T-helper 1 cell treated with Interleukin-12 subunit alpha and Interleukin-12 subunit beta and Interleukin-4 antibody, amounts not matched to agents 30 μg/mL and 1 μg/mL, for 36 hours (primary cell): ENCODE measurements at regions not wholly inside any gene's neighbourhood (a gene's known extent, or its start where the extent isn't known, plus 50 kb on each side); places are given as distances from the start of the nearest gene placed in this dataset.

Experiments
- H3K27ac Mint-ChIP-seq: one replicate; pipeline ENCODE4 v1.8.0; 2021; ENCODE audit warnings: mild to moderate bottlenecking, mixed read lengths
- H3K27me3 Mint-ChIP-seq: one replicate; pipeline ENCODE4 v1.8.0; 2021; ENCODE audit warnings: low read depth, mixed read lengths
- H3K36me3 Mint-ChIP-seq: one replicate; pipeline ENCODE4 v1.8.0; 2021; ENCODE audit warnings: low read depth, mixed read lengths
- H3K4me1 Mint-ChIP-seq: one replicate; pipeline ENCODE4 v1.8.0; 2021; ENCODE audit warnings: low read depth, mixed read lengths
- H3K4me3 Mint-ChIP-seq: one replicate; pipeline ENCODE4 v1.8.0; 2021; ENCODE audit warnings: mild to moderate bottlenecking, moderate library complexity, mixed read lengths
- H3K9me3 Mint-ChIP-seq: one replicate; pipeline ENCODE4 v1.8.0; 2021; ENCODE audit warnings: mixed read lengths

DNA sequence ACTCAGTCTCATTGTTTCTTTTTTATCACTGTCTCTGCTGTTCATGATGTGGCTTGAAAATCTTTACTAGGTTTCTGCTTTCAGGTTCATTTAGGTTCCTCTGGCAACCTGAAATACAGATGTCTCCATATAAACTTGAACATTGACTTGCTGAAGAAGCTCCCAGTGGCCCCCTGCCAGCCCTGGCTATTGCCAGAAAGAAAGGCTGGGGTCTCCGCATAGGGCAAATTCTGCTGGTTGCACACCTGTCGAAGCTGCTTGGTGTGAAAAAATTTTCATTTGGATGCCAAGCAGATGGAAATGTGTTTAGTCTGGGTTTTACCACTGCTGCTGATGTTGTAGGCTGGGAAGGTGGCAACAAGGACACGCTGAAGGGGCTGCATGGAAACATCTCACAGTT, 826.7 kb upstream of the GHITM start:
- H3K36me3 Mint-ChIP-seq: no peaks in the 10 kb centered on the region
- H3K27ac Mint-ChIP-seq: no peak overlapping the region
- H3K9me3 Mint-ChIP-seq: peaks cover 10% of the 10 kb centered on the region
- no peaks in the 10 kb centered on the region for H3K4me1 Mint-ChIP-seq
- H3K4me3 Mint-ChIP-seq: no peak overlapping the region
- H3K27me3 Mint-ChIP-seq: no peaks in the 10 kb centered on the region

DNA sequence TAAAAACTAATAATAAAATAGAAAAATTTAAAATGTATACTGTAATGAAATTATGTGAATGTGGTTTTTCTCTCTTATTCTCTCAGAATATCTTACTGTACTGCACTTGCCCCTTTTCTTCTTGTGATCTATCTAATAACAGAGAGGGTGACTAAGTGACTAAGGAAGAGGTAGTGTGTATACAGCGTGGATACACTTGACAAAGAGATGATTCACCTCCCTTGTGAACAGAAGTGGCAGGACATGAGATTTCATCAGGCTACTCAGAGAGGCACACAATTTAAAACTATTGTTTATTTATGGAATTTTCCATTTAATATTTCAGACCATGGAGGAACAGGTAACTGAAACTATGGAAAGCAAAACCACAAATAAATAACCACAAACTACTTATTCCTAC, 806.6 kb upstream of the GHITM start:
- Mint-ChIP-seq H3K27ac (no peak overlapping the region), H3K9me3 (no peaks in the 10 kb centered on the region), H3K27me3 (no peaks in the 10 kb centered on the region), H3K4me3 (no peak overlapping the region), H3K4me1 (no peaks in the 10 kb centered on the region), H3K36me3 (no peaks in the 10 kb centered on the region)

DNA sequence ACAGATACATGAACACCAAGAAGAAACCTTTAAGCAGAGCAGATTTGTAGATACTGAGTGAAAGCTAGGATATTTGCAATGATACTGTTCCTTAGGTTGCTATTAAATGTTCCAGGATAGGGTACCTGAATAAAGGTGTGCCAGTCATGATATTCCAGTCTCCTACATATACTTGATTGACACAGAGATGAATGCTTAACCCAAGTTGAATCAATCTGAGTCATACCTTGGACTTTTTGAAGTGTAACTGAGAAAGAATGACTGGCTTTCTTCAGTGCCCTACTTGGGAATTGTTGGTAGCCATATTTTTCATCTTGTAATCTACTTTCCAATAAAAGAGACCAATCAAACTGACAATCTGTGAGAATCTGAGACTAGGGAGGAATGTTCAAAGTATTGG, 805.7 kb upstream of the GHITM start:
- no peak overlapping the region for H3K4me3 Mint-ChIP-seq
- H3K4me1 Mint-ChIP-seq: no peaks in the 10 kb centered on the region
- no peaks in the 10 kb centered on the region for H3K36me3 Mint-ChIP-seq
- H3K27ac Mint-ChIP-seq: no peak overlapping the region
- H3K27me3 Mint-ChIP-seq: no peaks in the 10 kb centered on the region
- no peaks in the 10 kb centered on the region for H3K9me3 Mint-ChIP-seq

DNA sequence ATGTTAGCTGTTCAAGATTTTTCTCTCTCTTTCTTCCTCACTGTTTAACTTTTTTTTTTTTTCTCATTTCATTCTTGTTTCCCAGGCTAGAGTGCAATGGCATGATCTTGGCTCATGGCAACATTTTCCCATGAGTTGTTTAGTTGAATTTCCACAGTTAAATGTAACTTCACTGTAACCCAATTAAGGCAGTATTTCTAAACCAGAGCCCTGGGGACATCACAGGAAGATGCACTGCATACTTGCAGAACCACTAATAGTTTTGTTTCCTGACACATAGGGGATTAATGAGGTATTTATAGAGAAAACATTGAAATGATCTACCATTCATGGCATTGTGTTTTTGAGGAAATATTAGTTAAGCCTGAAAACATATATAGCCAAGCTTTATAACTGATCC, 795.6 kb upstream of the GHITM start:
- no peaks in the 10 kb centered on the region for H3K36me3 Mint-ChIP-seq
- no peak overlapping the region for H3K27ac Mint-ChIP-seq
- no peaks in the 10 kb centered on the region for H3K4me1 Mint-ChIP-seq
- H3K4me3 Mint-ChIP-seq: no peak overlapping the region
- H3K9me3 Mint-ChIP-seq: peaks cover 11% of the 10 kb centered on the region
- H3K27me3 Mint-ChIP-seq: no peaks in the 10 kb centered on the region

DNA sequence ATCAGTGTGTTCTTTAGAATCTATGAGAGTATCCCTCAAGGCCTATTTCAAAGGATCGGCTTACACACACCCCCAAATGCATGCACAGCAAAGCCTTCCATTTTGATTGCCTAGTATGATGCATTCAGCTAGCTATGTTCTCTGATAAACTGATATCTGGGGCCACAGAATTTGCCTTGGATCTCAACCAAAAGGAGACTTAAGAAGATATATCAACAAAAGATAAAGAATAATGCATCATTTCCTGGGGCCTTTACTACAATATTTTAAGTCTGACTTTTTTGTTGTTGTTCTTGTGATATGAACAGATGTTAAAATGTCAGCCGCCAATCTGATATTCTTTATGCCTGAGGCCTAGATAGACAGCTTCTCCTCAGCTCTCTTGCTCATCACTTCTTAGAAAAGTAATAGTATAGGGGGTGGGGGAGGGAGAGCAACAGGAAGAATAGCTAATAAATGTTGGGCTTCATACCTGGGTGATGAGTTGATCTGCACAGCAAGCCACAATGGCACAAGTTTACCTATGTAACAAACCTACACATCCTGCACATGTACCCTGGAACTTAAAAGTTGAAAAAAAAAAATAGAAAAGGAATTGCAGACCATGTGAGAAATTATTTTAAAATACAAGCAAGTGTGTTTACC, 792.9 kb upstream of the GHITM start:
- Mint-ChIP-seq H3K4me1 (no peaks in the 10 kb centered on the region), H3K9me3 (peaks cover 8% of the 10 kb centered on the region), H3K4me3 (no peak overlapping the region), H3K36me3 (no peaks in the 10 kb centered on the region), H3K27ac (no peak overlapping the region), H3K27me3 (no peaks in the 10 kb centered on the region)

DNA sequence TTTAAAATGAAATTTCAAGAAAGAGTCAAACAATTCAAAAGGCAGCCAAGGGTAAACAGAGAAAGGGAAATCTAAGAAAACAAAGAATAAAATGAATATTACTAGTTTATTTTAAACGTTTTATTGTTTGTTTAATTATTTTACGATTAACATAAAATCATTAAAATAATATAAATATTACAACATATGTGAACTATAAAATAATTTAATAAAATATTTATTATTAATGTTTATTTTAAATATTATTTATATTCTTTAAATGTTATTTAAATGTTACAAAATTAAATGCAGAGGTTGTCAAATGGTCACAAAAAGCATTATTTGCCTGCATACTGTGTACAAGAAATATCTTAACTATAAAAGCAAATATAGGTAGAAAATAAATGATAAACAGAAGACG, 786.7 kb upstream of the GHITM start:
- no peaks in the 10 kb centered on the region for H3K27me3 Mint-ChIP-seq
- no peak overlapping the region for H3K4me3 Mint-ChIP-seq
- peaks cover 13% of the 10 kb centered on the region for H3K9me3 Mint-ChIP-seq
- no peaks in the 10 kb centered on the region for H3K36me3 Mint-ChIP-seq
- no peak overlapping the region for H3K27ac Mint-ChIP-seq
- H3K4me1 Mint-ChIP-seq: no peaks in the 10 kb centered on the region

DNA sequence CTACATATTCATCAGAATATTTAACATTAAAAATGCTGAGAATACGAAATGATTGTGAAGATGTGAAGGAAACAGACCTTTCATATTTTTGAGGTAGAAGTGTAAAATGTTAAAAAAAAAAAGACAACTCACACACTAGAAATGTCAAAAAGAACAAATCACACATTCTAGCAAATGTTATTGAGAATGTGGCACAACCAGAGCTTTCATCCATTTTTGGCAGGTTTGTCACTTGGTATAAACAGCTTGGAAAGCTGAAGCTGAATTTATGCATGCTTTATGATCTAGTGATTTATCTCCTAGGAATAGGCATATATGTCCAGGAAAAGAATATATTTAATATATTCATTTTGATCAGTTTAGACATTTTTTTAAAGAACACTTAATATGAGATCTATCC, 784.9 kb upstream of the GHITM start:
- no peaks in the 10 kb centered on the region for H3K36me3 Mint-ChIP-seq
- no peaks in the 10 kb centered on the region for H3K27me3 Mint-ChIP-seq
- H3K4me1 Mint-ChIP-seq: no peaks in the 10 kb centered on the region
- peaks cover 12% of the 10 kb centered on the region for H3K9me3 Mint-ChIP-seq
- H3K4me3 Mint-ChIP-seq: no peak overlapping the region
- H3K27ac Mint-ChIP-seq: no peak overlapping the region

DNA sequence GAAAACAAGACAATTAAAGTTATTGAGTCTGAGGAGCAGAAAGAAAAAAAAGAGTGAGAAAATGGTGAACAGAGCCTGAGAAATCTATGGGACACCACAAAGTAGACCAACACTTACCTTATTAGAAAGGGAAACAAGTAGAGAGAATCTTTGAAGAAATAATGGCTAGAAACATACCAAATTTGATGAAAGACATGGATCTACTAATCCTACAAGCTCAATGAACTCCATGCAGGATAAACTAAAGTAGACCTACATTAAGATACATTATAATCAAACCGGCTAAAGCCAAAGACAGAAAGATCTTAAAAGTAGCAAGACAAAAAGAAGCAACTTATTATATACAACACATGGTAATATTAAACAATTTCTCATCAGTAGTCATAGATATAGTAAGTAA, 782.3 kb upstream of the GHITM start:
- Mint-ChIP-seq H3K27me3 (no peaks in the 10 kb centered on the region), H3K4me1 (no peaks in the 10 kb centered on the region), H3K4me3 (no peak overlapping the region), H3K27ac (no peak overlapping the region), H3K36me3 (no peaks in the 10 kb centered on the region), H3K9me3 (peaks cover 12% of the 10 kb centered on the region)

DNA sequence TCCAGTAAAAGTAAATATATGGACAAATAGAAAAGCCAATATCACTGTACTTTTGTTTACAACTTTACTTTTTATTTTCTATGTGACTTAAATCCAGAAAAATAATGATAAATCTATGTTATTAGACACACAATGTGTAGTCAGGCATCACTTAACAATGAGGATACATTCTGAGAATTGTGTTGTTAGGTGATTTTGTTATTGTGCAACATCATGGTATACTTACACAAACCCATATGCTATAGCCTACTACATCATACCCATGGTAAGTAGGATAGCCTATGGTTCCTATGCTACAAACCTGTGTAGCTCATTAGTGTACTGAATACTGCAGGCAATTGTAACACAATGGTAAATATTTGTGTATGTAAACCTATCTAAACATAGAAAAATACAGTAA, 781.7 kb upstream of the GHITM start:
- no peak overlapping the region for H3K4me3 Mint-ChIP-seq
- no peaks in the 10 kb centered on the region for H3K4me1 Mint-ChIP-seq
- H3K9me3 Mint-ChIP-seq: peaks cover 15% of the 10 kb centered on the region
- no peaks in the 10 kb centered on the region for H3K36me3 Mint-ChIP-seq
- H3K27me3 Mint-ChIP-seq: no peaks in the 10 kb centered on the region
- H3K27ac Mint-ChIP-seq: no peak overlapping the region

DNA sequence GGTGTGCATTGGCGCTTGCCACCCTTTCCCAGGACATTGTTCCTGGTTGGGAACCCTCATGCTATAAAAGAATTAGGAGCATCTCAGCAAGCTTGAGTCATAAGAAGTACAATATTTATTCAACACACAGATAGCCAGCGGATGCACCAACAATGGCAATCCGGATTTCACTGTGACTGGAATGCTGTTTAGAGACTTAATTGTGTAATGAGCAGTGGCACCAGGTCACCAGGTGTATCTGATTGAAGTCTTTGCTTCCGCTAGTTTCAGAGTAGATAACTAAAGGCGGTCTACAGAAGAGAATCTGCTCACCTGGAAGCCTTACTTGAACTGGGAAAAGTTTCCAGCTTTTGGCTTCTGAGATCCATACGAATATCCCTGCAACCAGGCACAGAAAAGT, 772.3 kb upstream of the GHITM start:
- Mint-ChIP-seq H3K9me3 (peaks cover 17% of the 10 kb centered on the region), H3K27ac (no peak overlapping the region), H3K4me1 (no peaks in the 10 kb centered on the region), H3K36me3 (no peaks in the 10 kb centered on the region), H3K4me3 (no peak overlapping the region), H3K27me3 (no peaks in the 10 kb centered on the region)

DNA sequence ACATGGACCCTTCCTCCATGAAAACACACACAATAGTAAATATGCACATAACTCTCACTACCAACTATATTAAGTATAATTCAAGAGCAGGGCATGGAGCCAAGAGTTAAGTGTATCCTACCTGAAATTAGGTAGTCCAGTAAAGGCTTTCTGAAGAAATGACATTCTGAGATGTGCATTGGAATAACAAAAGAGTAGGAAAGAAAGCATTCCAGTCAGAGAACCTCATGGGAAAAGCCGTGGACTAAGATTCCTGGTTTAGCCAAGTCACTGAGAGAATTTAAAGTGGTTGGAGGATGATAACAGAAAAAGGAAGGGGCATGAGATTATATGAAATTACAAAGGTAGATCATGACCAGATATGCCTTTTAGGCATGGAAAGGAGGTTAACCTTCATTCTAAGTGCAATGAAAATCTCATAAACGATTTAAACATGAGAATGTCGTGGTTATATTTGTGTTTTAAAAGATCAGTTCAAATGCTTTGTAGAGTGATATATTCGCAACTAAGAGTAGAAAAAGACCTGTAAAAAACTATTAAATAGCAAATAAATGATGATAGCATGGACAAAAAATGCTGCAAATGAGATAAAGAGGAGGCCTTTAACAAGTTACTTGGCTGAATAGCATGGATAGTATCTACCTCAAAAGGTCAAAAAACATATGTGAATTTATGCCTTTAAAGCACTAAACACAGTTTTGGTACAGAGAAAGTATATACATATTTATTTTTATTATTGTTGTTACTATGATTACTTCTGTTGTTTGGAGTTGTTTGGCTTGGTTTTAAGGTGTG, 767.4 kb upstream of the GHITM start:
- Mint-ChIP-seq H3K4me1 (no peaks in the 10 kb centered on the region), H3K4me3 (no peak overlapping the region), H3K9me3 (peaks cover 6% of the 10 kb centered on the region), H3K27me3 (no peaks in the 10 kb centered on the region), H3K36me3 (no peaks in the 10 kb centered on the region), H3K27ac (no peak overlapping the region)

DNA sequence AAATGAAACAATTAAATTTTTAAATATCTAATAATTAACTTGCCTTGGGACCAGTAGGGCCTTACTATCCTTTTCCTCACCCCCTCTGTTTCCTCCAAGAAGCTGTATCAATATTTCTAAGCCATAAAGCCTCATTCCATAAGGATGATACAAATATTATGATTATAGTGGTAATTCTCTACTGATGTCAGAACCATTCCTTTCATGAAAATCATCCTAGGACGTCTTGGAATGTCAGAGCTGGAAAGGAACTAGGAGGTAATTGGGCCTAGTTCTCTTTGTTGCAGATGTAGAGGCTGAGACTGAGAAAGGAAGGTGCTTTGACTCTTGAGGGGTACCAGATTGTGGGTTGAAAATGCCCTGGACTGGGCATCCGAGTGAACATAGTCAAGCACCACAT, 766.7 kb upstream of the GHITM start:
- Mint-ChIP-seq H3K9me3 (peaks cover 10% of the 10 kb centered on the region), H3K27ac (no peak overlapping the region), H3K4me1 (no peaks in the 10 kb centered on the region), H3K36me3 (no peaks in the 10 kb centered on the region), H3K27me3 (no peaks in the 10 kb centered on the region), H3K4me3 (no peak overlapping the region)

DNA sequence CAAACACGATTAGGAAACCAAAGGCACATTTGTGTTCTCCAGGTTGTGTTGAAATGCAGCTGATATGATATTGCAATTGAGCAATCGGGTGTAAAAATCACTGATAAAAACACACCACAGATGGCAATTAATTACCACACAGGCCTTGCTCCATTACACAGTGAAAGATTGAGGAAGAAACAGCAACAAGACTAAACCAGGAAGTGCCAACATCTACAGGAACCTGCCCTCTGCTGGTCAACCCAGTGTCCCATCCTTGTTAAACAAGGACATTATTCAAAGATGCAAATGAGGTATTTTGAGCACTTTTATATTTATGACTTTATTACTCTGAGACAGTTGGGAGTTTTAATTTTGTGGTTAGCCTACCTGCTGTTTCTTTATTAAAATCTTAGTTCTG, 765.6 kb upstream of the GHITM start:
- H3K36me3 Mint-ChIP-seq: no peaks in the 10 kb centered on the region
- H3K9me3 Mint-ChIP-seq: peaks cover 10% of the 10 kb centered on the region
- H3K4me3 Mint-ChIP-seq: no peak overlapping the region
- H3K27me3 Mint-ChIP-seq: no peaks in the 10 kb centered on the region
- H3K4me1 Mint-ChIP-seq: no peaks in the 10 kb centered on the region
- H3K27ac Mint-ChIP-seq: no peak overlapping the region

DNA sequence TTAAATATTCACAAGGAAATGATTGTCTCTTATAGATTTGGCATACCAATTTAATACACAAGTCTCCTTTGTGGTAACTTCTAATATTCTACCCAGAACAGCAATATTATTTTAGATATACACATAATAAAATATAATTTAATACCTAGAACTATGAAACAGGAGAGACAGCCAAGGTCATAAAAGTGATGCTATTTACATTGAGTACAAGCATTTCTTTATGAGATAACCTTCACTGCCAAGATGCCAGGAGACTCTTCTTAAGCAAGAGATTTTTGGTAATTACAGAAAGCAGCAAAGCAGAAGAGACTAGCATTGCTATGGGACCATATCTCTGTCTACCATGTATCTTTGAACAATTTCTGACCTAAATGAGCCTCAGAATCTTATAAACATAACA, 764.6 kb upstream of the GHITM start:
- no peak overlapping the region for H3K4me3 Mint-ChIP-seq
- H3K27me3 Mint-ChIP-seq: no peaks in the 10 kb centered on the region
- no peaks in the 10 kb centered on the region for H3K4me1 Mint-ChIP-seq

DNA sequence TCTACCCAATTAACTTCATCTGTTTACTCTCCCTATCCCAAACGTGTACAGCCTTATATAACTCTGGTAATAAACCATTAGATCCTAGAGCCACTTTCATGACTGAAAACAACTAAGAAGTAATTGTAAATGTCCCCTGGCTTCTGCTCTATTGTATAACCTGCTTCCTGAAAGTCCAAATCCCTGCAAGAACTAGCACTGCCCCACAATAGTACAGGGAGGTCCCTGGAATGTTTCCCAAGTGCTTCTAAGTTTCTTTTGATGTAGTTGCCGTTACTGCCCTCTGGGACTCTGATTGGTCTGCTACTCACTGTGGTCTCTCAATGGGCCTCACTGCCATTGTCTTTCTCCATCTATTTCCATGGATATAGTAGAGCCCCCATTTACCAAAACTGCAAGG, 764.0 kb upstream of the GHITM start:
- Mint-ChIP-seq H3K36me3 (no peaks in the 10 kb centered on the region), H3K27me3 (no peaks in the 10 kb centered on the region), H3K9me3 (peaks cover 12% of the 10 kb centered on the region), H3K4me3 (no peak overlapping the region), H3K4me1 (no peaks in the 10 kb centered on the region), H3K27ac (no peak overlapping the region)

More for the DNA sequence above, 764.6 kb upstream of the GHITM start:
- no peaks in the 10 kb centered on the region for H3K36me3 Mint-ChIP-seq
- peaks cover 12% of the 10 kb centered on the region for H3K9me3 Mint-ChIP-seq
- no peak overlapping the region for H3K27ac Mint-ChIP-seq
